ENCODE measurements at regions not wholly inside any gene's neighbourhood (a gene's known extent, or its start where the extent isn't known, plus 50 kb on each side); places are given as distances from the start of the nearest gene placed in this dataset.

- H3K4me3 ChIP-seq (ENCODE audit: control insufficient read depth, low read depth, low read length) = no peak overlapping the region
- TF ChIP-seq CTCF (conservative IDR thresholded peaks at IDR 0.05; ENCODE audit: control insufficient read depth, insufficient read depth, low read depth, low read length) = no peak
- no peak for DNase-seq (ENCODE audit: low read depth)
Observed at GRCh38 chr1:70809069-70809468, 238.5 kb downstream of the PTGER3 start.

GRCh38 chr1:70811815-70812214 lies 235.8 kb downstream of the PTGER3 start:
- no peak for TF ChIP-seq CTCF (conservative IDR thresholded peaks at IDR 0.05; ENCODE audit: control insufficient read depth, insufficient read depth, low read depth, low read length)
- no peak for DNase-seq (ENCODE audit: low read depth)
- no peak overlapping the region for H3K4me3 ChIP-seq (ENCODE audit: control insufficient read depth, low read depth, low read length)

GRCh38 chr1:70812442-70813109 lies 235.0 kb downstream of the PTGER3 start:
- TF ChIP-seq CTCF (conservative IDR thresholded peaks at IDR 0.05; ENCODE audit: control insufficient read depth, insufficient read depth, low read depth, low read length) = no peak
- H3K4me3 ChIP-seq (ENCODE audit: control insufficient read depth, low read depth, low read length) = no peak overlapping the region
- DNase-seq (ENCODE audit: low read depth) = no peak

GRCh38 chr1:70818401-70818800 lies 229.2 kb downstream of the PTGER3 start:
- H3K4me3 ChIP-seq (ENCODE audit: control insufficient read depth, low read depth, low read length) = no peak overlapping the region
- peak; percentile 57 for DNase-seq (ENCODE audit: low read depth)
- TF ChIP-seq CTCF (conservative IDR thresholded peaks at IDR 0.05; ENCODE audit: control insufficient read depth, insufficient read depth, low read depth, low read length) = no peak

DNA sequence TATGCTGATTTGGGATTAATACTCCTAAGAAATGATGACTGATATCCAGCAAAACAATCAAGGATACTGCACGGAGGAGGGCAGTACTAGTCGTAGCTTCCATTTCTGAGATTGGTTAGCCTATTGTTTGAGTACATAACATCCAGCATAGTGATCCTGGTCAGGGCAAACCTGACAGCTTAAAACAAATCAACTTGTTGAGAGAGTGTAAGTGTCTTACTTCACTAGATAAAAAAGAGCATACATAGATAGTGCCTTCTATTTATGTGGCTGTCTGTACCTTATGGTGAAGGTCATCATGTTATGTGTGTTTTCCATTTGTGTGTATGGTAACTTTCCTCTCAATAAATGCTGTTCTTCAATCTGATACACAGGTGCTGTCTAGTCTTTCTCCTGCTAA lies 228.4 kb downstream of the PTGER3 start:
- no peak for TF ChIP-seq CTCF (conservative IDR thresholded peaks at IDR 0.05; ENCODE audit: control insufficient read depth, insufficient read depth, low read depth, low read length)
- H3K4me3 ChIP-seq (ENCODE audit: control insufficient read depth, low read depth, low read length) = no peak overlapping the region
- DNase-seq (ENCODE audit: low read depth) = no peak

GRCh38 chr1:70819785-70820184 lies 227.8 kb downstream of the PTGER3 start:
- DNase-seq (ENCODE audit: low read depth) = no peak
- no peak for TF ChIP-seq CTCF (conservative IDR thresholded peaks at IDR 0.05; ENCODE audit: control insufficient read depth, insufficient read depth, low read depth, low read length)
- H3K4me3 ChIP-seq (ENCODE audit: control insufficient read depth, low read depth, low read length) = no peak overlapping the region

DNA sequence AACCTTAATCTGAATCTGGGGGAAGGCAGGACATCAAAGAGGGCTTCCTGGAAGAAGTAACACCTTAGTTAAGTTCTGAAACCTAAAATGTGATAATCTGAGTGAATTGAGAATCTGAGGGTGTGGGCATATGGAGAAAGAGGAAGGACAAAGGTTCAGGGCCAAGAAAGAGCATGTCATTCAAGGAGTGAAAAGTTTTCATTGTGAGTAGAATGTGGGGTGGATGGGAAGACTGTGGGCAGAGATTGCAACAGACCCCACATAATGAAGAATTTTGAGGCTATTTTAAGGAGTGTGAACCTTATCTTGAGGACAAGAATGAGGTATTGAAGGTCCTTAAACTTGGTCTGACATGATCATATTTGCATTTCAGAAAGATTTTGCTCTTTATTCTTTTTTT lies 227.2 kb downstream of the PTGER3 start:
- no peak for DNase-seq (ENCODE audit: low read depth)
- H3K4me3 ChIP-seq (ENCODE audit: control insufficient read depth, low read depth, low read length) = no peak overlapping the region
- TF ChIP-seq CTCF (conservative IDR thresholded peaks at IDR 0.05; ENCODE audit: control insufficient read depth, insufficient read depth, low read depth, low read length) = no peak
